HS-5 (cell line): ENCODE measurements at regions not wholly inside any gene's neighbourhood (a gene's known extent, or its start where the extent isn't known, plus 50 kb on each side); places are given as distances from the start of the nearest gene placed in this dataset.

Experiments
- DNase-seq: peaks from one replicate; pipeline ENCODE4 v3.0.0-alpha.2; 2012; ENCODE audit warnings: low read depth

- DNase-seq = no peak
Observed at GRCh38 chr2:239688122-239688681, 287.4 kb upstream of the HDAC4 start.

GRCh38 chr2:239687441-239687840 lies 286.6 kb upstream of the HDAC4 start:
- no peak for DNase-seq

- DNase-seq = no peak
Observed at GRCh38 chr2:239685965-239686364, 285.1 kb upstream of the HDAC4 start.

- DNase-seq = no peak
Observed at GRCh38 chr2:239685556-239685955, 284.7 kb upstream of the HDAC4 start.

- DNase-seq = no peak
Observed at GRCh38 chr2:239684996-239685395, 284.2 kb upstream of the HDAC4 start.

- no peak for DNase-seq
Observed at GRCh38 chr2:239684271-239684810, 283.5 kb upstream of the HDAC4 start.

- DNase-seq = no peak
Observed at GRCh38 chr2:239682518-239682917, 281.7 kb upstream of the HDAC4 start.

- no peak for DNase-seq
Observed at GRCh38 chr2:239679755-239680154, 278.9 kb upstream of the HDAC4 start.

GRCh38 chr2:239678666-239679296 lies 278.0 kb upstream of the HDAC4 start:
- DNase-seq = no peak

GRCh38 chr2:239678186-239678490 lies 277.3 kb upstream of the HDAC4 start:
- DNase-seq = no peak

- no peak for DNase-seq
Observed at GRCh38 chr2:239677453-239678185, 276.8 kb upstream of the HDAC4 start.

- no peak for DNase-seq
Observed at GRCh38 chr2:239676716-239677452, 276.1 kb upstream of the HDAC4 start.

- DNase-seq = no peak
Observed at GRCh38 chr2:239675826-239676715, 275.3 kb upstream of the HDAC4 start.

GRCh38 chr2:239674981-239675825 lies 274.4 kb upstream of the HDAC4 start:
- no peak for DNase-seq

GRCh38 chr2:239674101-239674980 lies 273.5 kb upstream of the HDAC4 start:
- DNase-seq = no peak

GRCh38 chr2:239673641-239674040 lies 272.8 kb upstream of the HDAC4 start:
- DNase-seq = no peak

- DNase-seq = no peak
Observed at GRCh38 chr2:239671916-239672849, 271.4 kb upstream of the HDAC4 start.

- DNase-seq = no peak
Observed at GRCh38 chr2:239671471-239671870, 270.7 kb upstream of the HDAC4 start.
